Activated CD8-positive, alpha-beta memory T cell treated with anti-CD3 and anti-CD28 coated beads, Interleukin-2, amount 50 U/mL, for 4 hours (primary cell): ENCODE measurements at regions not wholly inside any gene's neighbourhood (a gene's known extent, or its start where the extent isn't known, plus 50 kb on each side); places are given as distances from the start of the nearest gene placed in this dataset.

Experiments
- DNase-seq: peaks from one replicate; pipeline ENCODE4 v3.0.0-alpha.2; 2020

- no peak for DNase-seq
These were observed 107.0 kb downstream of the DDIT4L start for GRCh38 chr4:100083289-100083688.

GRCh38 chr4:100082852-100083251 is 107.4 kb downstream of the DDIT4L start:
- DNase-seq = no peak

- no peak for DNase-seq
These were observed 108.8 kb downstream of the DDIT4L start for GRCh38 chr4:100081491-100081890.

GRCh38 chr4:100079264-100079663 is 111.0 kb downstream of the DDIT4L start:
- DNase-seq = no peak

- DNase-seq = no peak
These were observed 113.5 kb downstream of the DDIT4L start for GRCh38 chr4:100076753-100077152.

GRCh38 chr4:100075486-100076270 is 114.6 kb downstream of the DDIT4L start:
- no peak for DNase-seq

- no peak for DNase-seq
These were observed 115.2 kb downstream of the DDIT4L start for GRCh38 chr4:100075056-100075455.

- no peak for DNase-seq
These were observed 118.8 kb downstream of the DDIT4L start for GRCh38 chr4:100071506-100071905.

GRCh38 chr4:100070868-100071267 is 119.4 kb downstream of the DDIT4L start:
- DNase-seq = no peak

- no peak for DNase-seq
These were observed 119.1 kb upstream of the H2AZ1 start for GRCh38 chr4:100069207-100069606.

GRCh38 chr4:100067255-100067654 is 117.2 kb upstream of the H2AZ1 start:
- no peak for DNase-seq

- no peak for DNase-seq
These were observed 113.3 kb upstream of the H2AZ1 start for GRCh38 chr4:100063355-100063754.

- no peak for DNase-seq
These were observed 112.8 kb upstream of the H2AZ1 start for GRCh38 chr4:100062921-100063320.

GRCh38 chr4:100061835-100062234 is 111.8 kb upstream of the H2AZ1 start:
- DNase-seq = no peak

- no peak for DNase-seq
These were observed 110.8 kb upstream of the H2AZ1 start for GRCh38 chr4:100060765-100061416.

GRCh38 chr4:100059467-100059866 is 109.4 kb upstream of the H2AZ1 start:
- no peak for DNase-seq

GRCh38 chr4:100056701-100057100 is 106.6 kb upstream of the H2AZ1 start:
- DNase-seq = no peak

- no peak for DNase-seq
These were observed 104.0 kb upstream of the H2AZ1 start for GRCh38 chr4:100054071-100054470.

GRCh38 chr4:100049872-100050271 is 99.8 kb upstream of the H2AZ1 start:
- no peak for DNase-seq

GRCh38 chr4:100042711-100043110 is 92.6 kb upstream of the H2AZ1 start:
- DNase-seq = no peak

- no peak for DNase-seq
These were observed 92.2 kb upstream of the H2AZ1 start for GRCh38 chr4:100042235-100042634.

GRCh38 chr4:100041646-100042045 is 91.6 kb upstream of the H2AZ1 start:
- no peak for DNase-seq

- DNase-seq = no peak
These were observed 84.1 kb upstream of the H2AZ1 start for GRCh38 chr4:100034023-100034664.

- no peak for DNase-seq
These were observed 76.0 kb upstream of the H2AZ1 start for GRCh38 chr4:100026066-100026465.
